Colonic mucosa (tissue), 4 donors: ENCODE measurements at regions not wholly inside any gene's neighbourhood (a gene's known extent, or its start where the extent isn't known, plus 50 kb on each side); places are given as distances from the start of the nearest gene placed in this dataset.
"Not testable (repeated sequence)": the region's sequence is repeated elsewhere in the genome, so short reads cannot be mapped to it uniquely, and the experiment has no call there.

Source experiments
- DNase-seq: peaks from one replicate; pipeline ENCODE4 v3.0.0-alpha.2; 2020
- H3K27ac ChIP-seq: fragments of 200-600 bp; one replicate; pipeline ENCODE4 v1.8.0; 2021
- H3K27me3 ChIP-seq: fragments of 200-600 bp; one replicate; pipeline ENCODE4 v1.8.0; 2021
- H3K36me3 ChIP-seq: fragments of 200-600 bp; one replicate; pipeline ENCODE4 v1.8.0; 2021
- H3K4me1 ChIP-seq: fragments of 200-600 bp; one replicate; pipeline ENCODE4 v1.8.0; 2021; ENCODE audit warnings: mild to moderate bottlenecking
- H3K4me3 ChIP-seq: fragments of 200-600 bp; one replicate; pipeline ENCODE4 v1.8.0; 2021
- H3K9ac ChIP-seq, 2 donors: one replicate each; pipeline ENCODE4 v1.7.0; 2013; ENCODE audit warnings: control low read depth in 2 of 2, low read depth in 2 of 2, low read length in 2 of 2
- H3K9me3 ChIP-seq: fragments of 200-600 bp; one replicate; pipeline ENCODE4 v1.8.0; 2021
- CTCF ChIP-seq: fragments of 200-600 bp; IDR thresholded peaks from one replicate; pipeline ENCODE4 v1.8.0; 2022; ENCODE audit warnings: antibody characterized with exemption, mild to moderate bottlenecking
- intact Hi-C: fragments of 100-400 bp; cut with DNase I; formaldehyde crosslinking; loops from one replicate; pipeline ENCODE4 v1.14.1; 2022
- donor health status: healthy.
- donor health status: DM: no; HTN: no; CAD: no.
- donor health status: DM: no; HTN: no; CAD: no.

DNA sequence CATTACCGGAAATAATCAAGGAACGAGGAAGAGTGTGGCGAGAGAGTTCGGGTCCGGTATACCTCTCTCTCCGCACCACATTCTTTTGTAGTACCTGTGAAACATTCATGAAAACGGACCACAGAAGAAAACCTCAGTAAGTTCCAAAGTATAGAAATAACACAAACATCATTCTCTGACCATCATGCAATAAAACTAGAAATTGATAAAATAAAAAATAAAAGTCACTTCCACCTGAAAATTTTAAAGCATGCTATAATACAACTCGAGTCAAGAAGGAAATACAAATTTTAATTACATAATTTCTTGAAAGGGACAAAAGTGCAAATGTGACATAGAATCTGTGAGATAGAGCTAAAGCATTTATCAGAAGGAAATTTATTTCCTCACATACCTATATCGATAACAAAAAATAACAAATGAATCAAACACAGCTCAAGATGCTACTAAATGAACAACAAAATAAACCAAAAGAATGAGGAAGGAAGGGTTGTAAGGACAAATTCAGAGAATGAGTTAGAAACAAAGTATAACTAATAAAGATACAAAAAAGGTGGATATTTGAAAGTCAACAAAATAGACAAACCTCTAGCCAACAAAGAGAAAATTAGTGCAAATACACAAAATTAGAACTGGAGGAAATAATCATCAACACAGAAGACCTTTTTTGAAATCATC is 84.2 kb downstream of the TRIM27 start:
- H3K9ac ChIP-seq: peak overlapping the region in 1 of 2 donors; percentile 84

GRCh38 chr6:28841290-28841689 is 82.5 kb downstream of the TRIM27 start:
- Histone ChIP-seq H3K4me1 (no peaks in the 10 kb centered on the region), H3K36me3 (no peaks in the 10 kb centered on the region), H3K9me3 (no peaks in the 10 kb centered on the region), H3K4me3 (no peak overlapping the region), H3K27me3 (no peaks in the 10 kb centered on the region), H3K27ac (no peak overlapping the region), H3K9ac (no peak overlapping the region)
- DNase-seq: no peak
- intact Hi-C loops: no loop called here
- no peak for TF ChIP-seq CTCF

More for the DNA sequence above, 84.2 kb downstream of the TRIM27 start:
- H3K4me3 ChIP-seq: peak overlapping the region; percentile 70
- no peaks in the 10 kb centered on the region for H3K4me1 ChIP-seq
- TF ChIP-seq CTCF: no peak
- H3K27ac ChIP-seq: no peak overlapping the region
- H3K27me3 ChIP-seq: no peaks in the 10 kb centered on the region
- H3K9me3 ChIP-seq: no peaks in the 10 kb centered on the region
- no peaks in the 10 kb centered on the region for H3K36me3 ChIP-seq
- DNase-seq: no peak
- intact Hi-C loops: loop anchor here (2.0 to 10.0 kb wide), 2 partner anchors 57 to 145 kb away; no protein-coding TSS in a partner anchor

DNA sequence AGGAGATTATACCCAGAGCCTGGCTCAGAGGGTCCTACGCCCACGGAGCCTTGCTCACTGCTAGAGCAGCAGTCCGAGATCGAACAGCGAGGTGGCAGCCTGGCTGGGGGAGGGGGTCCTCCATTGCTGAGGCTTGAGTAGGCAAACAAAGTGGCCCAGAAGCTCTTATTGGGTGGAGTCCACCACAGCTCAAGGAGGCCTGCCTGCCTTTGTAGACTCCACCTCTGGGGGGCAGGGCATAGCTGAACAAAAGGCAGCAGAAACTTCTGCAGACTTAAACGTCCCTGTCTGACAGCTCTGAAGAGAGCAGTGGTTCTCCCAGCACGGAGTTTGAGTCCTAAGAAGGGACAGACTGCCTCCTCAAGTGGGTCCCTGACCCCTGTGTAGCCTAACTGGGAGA is 75.0 kb downstream of the TRIM27 start:
- not testable (repeated sequence) for H3K27me3 ChIP-seq

More for the DNA sequence above, 75.0 kb downstream of the TRIM27 start:
- H3K36me3 ChIP-seq, H3K9me3 ChIP-seq, intact Hi-C loops, H3K9ac ChIP-seq, H3K4me3 ChIP-seq, DNase-seq, H3K4me1 ChIP-seq, H3K27ac ChIP-seq: not testable (repeated sequence)
